H9 (cell line): ENCODE measurements at regions not wholly inside any gene's neighbourhood (a gene's known extent, or its start where the extent isn't known, plus 50 kb on each side); places are given as distances from the start of the nearest gene placed in this dataset.

ENCODE experiments used
- DNase-seq: peaks from one replicate; pipeline ENCODE4 v3.0.0-alpha.2; 2017
- H2AFZ ChIP-seq: one replicate; pipeline ENCODE4 v1.6.1; 2013; ENCODE audit warnings: mild to moderate bottlenecking, low read length, control low read depth, moderate library complexity
- H2AK5ac ChIP-seq: 2 replicates; pipeline ENCODE4 v1.6.1; 2013; ENCODE audit warnings: low read length, control low read depth, mixed read lengths; ENCODE audit not compliant: insufficient read length
- H2BK120ac ChIP-seq: one replicate; pipeline ENCODE4 v1.6.1; 2013; ENCODE audit warnings: low read depth, mild to moderate bottlenecking, low read length, control low read depth, inconsistent platforms; ENCODE audit not compliant: poor library complexity, severe bottlenecking
- H2BK12ac ChIP-seq: 2 replicates; pipeline ENCODE4 v1.6.1; 2013; ENCODE audit warnings: low read length, control low read depth, mixed read lengths, low read depth; ENCODE audit not compliant: insufficient read length
- H2BK15ac ChIP-seq: 2 replicates; pipeline ENCODE4 v1.6.1; 2013; ENCODE audit warnings: low read depth, low read length, control low read depth
- H2BK20ac ChIP-seq: one replicate; pipeline ENCODE4 v1.6.1; 2013; ENCODE audit warnings: low read depth, mild to moderate bottlenecking, low read length, control low read depth, inconsistent platforms; ENCODE audit not compliant: poor library complexity, severe bottlenecking
- H2BK5ac ChIP-seq: 2 replicates; pipeline ENCODE4 v1.6.1; 2013; ENCODE audit warnings: low read length, control low read depth, mixed read lengths; ENCODE audit not compliant: insufficient read length
- H3K14ac ChIP-seq: 2 replicates; pipeline ENCODE4 v1.6.1; 2013; ENCODE audit warnings: low read length, control low read depth; ENCODE audit not compliant: insufficient read depth
- H3K18ac ChIP-seq: 2 replicates; pipeline ENCODE4 v1.6.1; 2013; ENCODE audit warnings: low read depth, mild to moderate bottlenecking, mixed read lengths, low read length, control low read depth; ENCODE audit not compliant: insufficient read length
- H3K23ac ChIP-seq: 2 replicates; pipeline ENCODE4 v1.6.1; 2013; ENCODE audit warnings: low read length, control low read depth, mixed read lengths, low read depth; ENCODE audit not compliant: insufficient read length
- H3K23me2 ChIP-seq: 2 replicates; pipeline ENCODE4 v1.6.1; 2013; ENCODE audit warnings: low read depth, mild to moderate bottlenecking, mixed read lengths, low read length, control low read depth; ENCODE audit not compliant: insufficient read length, poor library complexity, severe bottlenecking
- H3K27ac ChIP-seq: 2 replicates; pipeline ENCODE4 v1.5.1; 2013; ENCODE audit warnings: low read length, control low read depth, mixed read lengths, low read depth; ENCODE audit not compliant: insufficient read length
- H3K27me3 ChIP-seq: 2 replicates; pipeline ENCODE4 v1.6.1; 2013; ENCODE audit warnings: low read length, control low read depth, inconsistent platforms; ENCODE audit not compliant: insufficient read depth
- H3K4ac ChIP-seq: 2 replicates; pipeline ENCODE4 v1.6.1; 2013; ENCODE audit warnings: low read depth, mild to moderate bottlenecking, control low read depth, inconsistent platforms, low read length, moderate library complexity
- H3K4me1 ChIP-seq: 2 replicates; pipeline ENCODE4 v1.6.1; 2013; ENCODE audit warnings: low read length, control low read depth, inconsistent platforms; ENCODE audit not compliant: insufficient read depth
- H3K4me2 ChIP-seq: 2 replicates; pipeline ENCODE4 v1.6.1; 2013; ENCODE audit warnings: low read length, control low read depth, mixed read lengths; ENCODE audit not compliant: insufficient read length, insufficient read depth
- H3K56ac ChIP-seq: 2 replicates; pipeline ENCODE4 v1.6.1; 2013; ENCODE audit warnings: low read depth, mild to moderate bottlenecking, mixed read lengths, low read length, control low read depth; ENCODE audit not compliant: insufficient read length
- H3K79me1 ChIP-seq: 2 replicates; pipeline ENCODE4 v1.6.1; 2013; ENCODE audit warnings: low read depth, mild to moderate bottlenecking, moderate library complexity, low read length, control low read depth, inconsistent platforms; ENCODE audit not compliant: insufficient read depth, poor library complexity, severe bottlenecking
- H3K79me2 ChIP-seq: 2 replicates; pipeline ENCODE4 v1.6.1; 2013; ENCODE audit warnings: low read length, control low read depth, inconsistent platforms; ENCODE audit not compliant: insufficient read depth
- H3K9ac ChIP-seq: 2 replicates; pipeline ENCODE4 v1.6.1; 2013; ENCODE audit warnings: low read length, control low read depth, mixed read lengths; ENCODE audit not compliant: insufficient read length; ENCODE audit errors: extremely low read depth
- H3K9me3 ChIP-seq: one replicate; pipeline ENCODE4 v1.6.1; 2013; ENCODE audit warnings: low read depth, low read length, inconsistent platforms; ENCODE audit not compliant: control insufficient read depth
- H3T11ph ChIP-seq: one replicate; pipeline ENCODE4 v1.6.1; 2013; ENCODE audit warnings: mild to moderate bottlenecking, low read length, control low read depth, inconsistent platforms
- H4K20me1 ChIP-seq: one replicate; pipeline ENCODE4 v1.6.1; 2013; ENCODE audit not compliant: control insufficient read depth, insufficient read length, insufficient read depth
- H4K5ac ChIP-seq: 2 replicates; pipeline ENCODE4 v1.6.1; 2013; ENCODE audit warnings: low read depth, mild to moderate bottlenecking, mixed read lengths, low read length, control low read depth; ENCODE audit not compliant: insufficient read length
- H4K8ac ChIP-seq: replicated peaks from 2 replicates; pipeline ENCODE4 v1.6.1; 2013; ENCODE audit warnings: low read length, control low read depth, mixed read lengths, low read depth; ENCODE audit not compliant: insufficient read length
- H4K91ac ChIP-seq: 2 replicates; pipeline ENCODE4 v1.6.1; 2013; ENCODE audit warnings: low read depth, mild to moderate bottlenecking, moderate library complexity, mixed read lengths, low read length, control low read depth; ENCODE audit not compliant: insufficient read length
- H3K27ac Mint-ChIP-seq, 3 experiments: 2 replicates in 2 of 3; 3 replicates in 1 of 3; pipeline ENCODE4 v1.8.0; 2020 to 2021; ENCODE audit warnings: mixed read lengths in 3 of 3, mild to moderate bottlenecking in 1 of 3, moderate library complexity in 1 of 3
- H3K27me3 Mint-ChIP-seq: 2 replicates; pipeline ENCODE4 v1.8.0; 2021; ENCODE audit warnings: low read depth, mild to moderate bottlenecking, moderate library complexity, mixed read lengths
- H3K36me3 Mint-ChIP-seq, 3 experiments: 2 replicates in 2 of 3; 3 replicates in 1 of 3; pipeline ENCODE4 v1.8.0; 2020 to 2021; ENCODE audit warnings: low read depth in 3 of 3, mixed read lengths in 3 of 3; ENCODE audit not compliant: insufficient read depth in 1 of 3
- H3K4me1 Mint-ChIP-seq, 2 experiments: 2 replicates each; pipeline ENCODE4 v1.8.0; 2020; ENCODE audit warnings: mixed read lengths in 2 of 2
- H3K4me3 Mint-ChIP-seq, 2 experiments: 2 replicates in 1 of 2; 3 replicates in 1 of 2; pipeline ENCODE4 v1.8.0; 2020 to 2021; ENCODE audit warnings: mild to moderate bottlenecking in 2 of 2, mixed read lengths in 2 of 2, moderate library complexity in 1 of 2
- H3K9me3 Mint-ChIP-seq, 2 experiments: 2 replicates in 1 of 2; 3 replicates in 1 of 2; pipeline ENCODE4 v1.8.0; 2020; ENCODE audit warnings: mild to moderate bottlenecking in 2 of 2, mixed read lengths in 2 of 2, moderate library complexity in 1 of 2
- WGBS: extraction: QIAGEN DNeasy Blood & Tissue Kit; methylation state at CpG from one replicate; pipeline ENCODE4 v1.1.7; 2013; ENCODE audit warnings: missing lambda C conversion rate, low lambda C conversion rate, mixed read lengths; ENCODE audit not compliant: insufficient read length; ENCODE audit errors: extremely low coverage; 5-methylcytosine and 5-hydroxymethylcytosine counted together
- TF ChIP-seq, protein P1 (sequence below): fragments of 200-600 bp; sonication (generic); conservative IDR thresholded peaks from 3 replicates; pipeline ENCODE4 v1.8.0; 2021; ENCODE audit warnings: antibody characterized with exemption, mild to moderate bottlenecking

GRCh38 chr10:59063491-59063890 lies 113.0 kb upstream of the PHYHIPL start:
- Histone ChIP-seq H2BK5ac (no peak overlapping the region), H2AK5ac (no peak overlapping the region), H2BK120ac (no peak overlapping the region), H2AFZ (no peak overlapping the region), H3K27ac (no peak overlapping the region), H3T11ph (no peak overlapping the region), H3K18ac (no peak overlapping the region), H2BK12ac (no peak overlapping the region), H3K56ac (no peak overlapping the region), H2BK20ac (no peak overlapping the region), H3K27me3 (no peaks in the 10 kb centered on the region), H4K91ac (no peak overlapping the region), H3K23ac (no peak overlapping the region), H2BK15ac (no peak overlapping the region), H4K8ac (no peak overlapping the region), H3K4me1 (peaks cover 2% of the 10 kb centered on the region; the same call in 1 of the 2 replicates), H3K23me2 (no peaks in the 10 kb centered on the region), H3K9me3 (no peaks in the 10 kb centered on the region), H3K79me2 (no peaks in the 10 kb centered on the region), H4K20me1 (no peaks in the 10 kb centered on the region), H3K14ac (no peak overlapping the region), H4K5ac (no peak overlapping the region), H3K9ac (no peak overlapping the region), H3K4ac (no peak overlapping the region), H3K4me2 (no peak overlapping the region), H3K79me1 (no peaks in the 10 kb centered on the region)
- Mint-ChIP-seq H3K4me3 (no peak overlapping the region), H3K9me3 (peaks cover 0 to 4% of the 10 kb centered on the region in 2 experiments; a peak in 2 of 5 replicates), H3K36me3 (no peaks in the 10 kb centered on the region), H3K27me3 (peaks cover 3% of the 10 kb centered on the region; the same call in 1 of the 2 replicates), H3K27ac (no peak overlapping the region; a peak in 1 of 7 replicates), H3K4me1 (peaks cover 14 to 15% of the 10 kb centered on the region in 2 experiments)
- no CpG with 5 or more reads among the region's 1 CpG for WGBS
- TF ChIP-seq, protein P1, sequence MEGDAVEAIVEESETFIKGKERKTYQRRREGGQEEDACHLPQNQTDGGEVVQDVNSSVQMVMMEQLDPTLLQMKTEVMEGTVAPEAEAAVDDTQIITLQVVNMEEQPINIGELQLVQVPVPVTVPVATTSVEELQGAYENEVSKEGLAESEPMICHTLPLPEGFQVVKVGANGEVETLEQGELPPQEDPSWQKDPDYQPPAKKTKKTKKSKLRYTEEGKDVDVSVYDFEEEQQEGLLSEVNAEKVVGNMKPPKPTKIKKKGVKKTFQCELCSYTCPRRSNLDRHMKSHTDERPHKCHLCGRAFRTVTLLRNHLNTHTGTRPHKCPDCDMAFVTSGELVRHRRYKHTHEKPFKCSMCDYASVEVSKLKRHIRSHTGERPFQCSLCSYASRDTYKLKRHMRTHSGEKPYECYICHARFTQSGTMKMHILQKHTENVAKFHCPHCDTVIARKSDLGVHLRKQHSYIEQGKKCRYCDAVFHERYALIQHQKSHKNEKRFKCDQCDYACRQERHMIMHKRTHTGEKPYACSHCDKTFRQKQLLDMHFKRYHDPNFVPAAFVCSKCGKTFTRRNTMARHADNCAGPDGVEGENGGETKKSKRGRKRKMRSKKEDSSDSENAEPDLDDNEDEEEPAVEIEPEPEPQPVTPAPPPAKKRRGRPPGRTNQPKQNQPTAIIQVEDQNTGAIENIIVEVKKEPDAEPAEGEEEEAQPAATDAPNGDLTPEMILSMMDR, result no peak
- no peak for DNase-seq
